ENCODE measurements at regions not wholly inside any gene's neighbourhood (a gene's known extent, or its start where the extent isn't known, plus 50 kb on each side); places are given as distances from the start of the nearest gene placed in this dataset.
A peak's percentile ranks its signal among the peaks of the same experiment; 100 is the strongest.

DNA sequence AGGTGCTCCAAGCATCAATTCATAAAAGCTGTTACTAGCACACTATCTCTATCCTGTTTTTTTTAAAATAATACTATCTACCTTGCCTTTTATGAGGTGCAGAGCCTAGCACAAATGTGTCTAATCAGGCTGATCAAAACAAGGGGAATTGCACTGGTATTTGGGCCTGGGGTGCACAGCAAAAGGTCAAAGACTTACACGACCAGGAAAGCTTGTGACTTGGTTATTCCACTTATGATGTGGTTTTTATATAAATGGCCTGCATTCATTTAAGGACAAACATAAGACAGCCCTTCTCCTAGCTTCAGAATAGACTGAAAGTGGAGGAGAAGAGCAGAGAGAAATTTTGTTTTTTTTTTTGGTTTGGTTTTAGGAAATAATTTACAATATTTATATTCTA is 98.4 kb upstream of the SGIP1 start:
- no peak for DNase-seq (ENCODE audit: low read depth, low spot score)
- Histone ChIP-seq H3K9me3 (ENCODE audit: control insufficient read depth, insufficient read depth, low read length) (peaks cover 10% of the 10 kb centered on the region; the same call in 1 of the 2 replicates), H3K27ac (ENCODE audit: low read depth, low read length) (no peak overlapping the region), H3K4me3 (ENCODE audit: low read depth, low read length) (no peak overlapping the region), H3K27me3 (ENCODE audit: control insufficient read depth, insufficient read depth, low read length) (no peaks in the 10 kb centered on the region)
- TF ChIP-seq, protein P1, sequence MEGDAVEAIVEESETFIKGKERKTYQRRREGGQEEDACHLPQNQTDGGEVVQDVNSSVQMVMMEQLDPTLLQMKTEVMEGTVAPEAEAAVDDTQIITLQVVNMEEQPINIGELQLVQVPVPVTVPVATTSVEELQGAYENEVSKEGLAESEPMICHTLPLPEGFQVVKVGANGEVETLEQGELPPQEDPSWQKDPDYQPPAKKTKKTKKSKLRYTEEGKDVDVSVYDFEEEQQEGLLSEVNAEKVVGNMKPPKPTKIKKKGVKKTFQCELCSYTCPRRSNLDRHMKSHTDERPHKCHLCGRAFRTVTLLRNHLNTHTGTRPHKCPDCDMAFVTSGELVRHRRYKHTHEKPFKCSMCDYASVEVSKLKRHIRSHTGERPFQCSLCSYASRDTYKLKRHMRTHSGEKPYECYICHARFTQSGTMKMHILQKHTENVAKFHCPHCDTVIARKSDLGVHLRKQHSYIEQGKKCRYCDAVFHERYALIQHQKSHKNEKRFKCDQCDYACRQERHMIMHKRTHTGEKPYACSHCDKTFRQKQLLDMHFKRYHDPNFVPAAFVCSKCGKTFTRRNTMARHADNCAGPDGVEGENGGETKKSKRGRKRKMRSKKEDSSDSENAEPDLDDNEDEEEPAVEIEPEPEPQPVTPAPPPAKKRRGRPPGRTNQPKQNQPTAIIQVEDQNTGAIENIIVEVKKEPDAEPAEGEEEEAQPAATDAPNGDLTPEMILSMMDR (IDR thresholded peaks at IDR 0.05; ENCODE audit: low read depth, low read length) = no peak
- POLR2A ChIA-PET = no interaction called here
- CTCF ChIA-PET = interaction anchor here (0.6 to 6.4 kb wide), 18 partner anchors 10 to 1370 kb away, joined by 3 to 54 read pairs (median 4); no protein-coding TSS in a partner anchor

GRCh38 chr1:66436378-66437135 is 97.4 kb upstream of the SGIP1 start:
- Histone ChIP-seq H3K27ac (ENCODE audit: low read depth, low read length) (no peak overlapping the region), H3K9me3 (ENCODE audit: control insufficient read depth, insufficient read depth, low read length) (peaks cover 6% of the 10 kb centered on the region; the same call in 1 of the 2 replicates), H3K27me3 (ENCODE audit: control insufficient read depth, insufficient read depth, low read length) (no peaks in the 10 kb centered on the region), H3K4me3 (ENCODE audit: low read depth, low read length) (no peak overlapping the region)
- ChIA-PET CTCF (interaction anchor here (0.6 to 6.4 kb wide), 26 partner anchors 9 to 477 kb away, joined by 3 to 54 read pairs (median 4); no protein-coding TSS in a partner anchor), POLR2A (interaction anchor here (1.0 kb wide), 1 partner anchor 87 kb away, joined by 3 read pairs; no protein-coding TSS in a partner anchor)
- TF ChIP-seq, protein P1 (IDR thresholded peaks at IDR 0.05; ENCODE audit: low read depth, low read length) = peak; percentile 62
- DNase-seq (ENCODE audit: low read depth, low spot score) = peak; percentile 41

- H3K4me3 ChIP-seq (ENCODE audit: low read depth, low read length) = no peak overlapping the region
- POLR2A ChIA-PET = interaction anchor here (1.0 kb wide), 1 partner anchor 87 kb away, joined by 3 read pairs; no protein-coding TSS in a partner anchor
- TF ChIP-seq, protein P1 (IDR thresholded peaks at IDR 0.05; ENCODE audit: low read depth, low read length) = no peak
- no peak for DNase-seq (ENCODE audit: low read depth, low spot score)
- CTCF ChIA-PET = interaction anchor here (1.0 to 6.4 kb wide), 15 partner anchors 8 to 478 kb away, joined by 3 to 54 read pairs (median 4); no protein-coding TSS in a partner anchor
- H3K27ac ChIP-seq (ENCODE audit: low read depth, low read length) = no peak overlapping the region
- H3K9me3 ChIP-seq (ENCODE audit: control insufficient read depth, insufficient read depth, low read length) = peaks cover under 1% of the 10 kb centered on the region; the same call in 1 of the 2 replicates
- H3K27me3 ChIP-seq (ENCODE audit: control insufficient read depth, insufficient read depth, low read length) = no peaks in the 10 kb centered on the region
These were observed 96.9 kb upstream of the SGIP1 start for GRCh38 chr1:66437136-66437401.

DNA sequence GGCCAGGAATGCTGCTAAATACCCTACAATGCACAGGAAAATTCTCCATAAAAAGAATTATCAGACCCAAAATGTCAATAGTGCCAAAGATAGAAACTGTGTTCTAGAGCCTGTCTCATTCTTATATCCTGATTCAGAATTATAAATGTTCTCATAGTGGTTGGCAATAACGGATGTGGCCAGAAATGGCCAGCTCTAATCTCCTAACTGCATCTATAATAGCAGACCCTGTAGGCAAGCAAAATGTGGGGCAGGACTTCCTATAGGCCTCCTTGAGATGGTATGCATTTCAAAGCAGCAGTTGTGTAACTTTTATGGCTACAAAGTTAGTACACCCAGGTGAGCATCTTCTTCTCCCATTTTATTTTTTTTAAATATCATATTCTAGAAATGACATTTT is 95.9 kb upstream of the SGIP1 start:
- ChIA-PET CTCF (interaction anchor here (1.2 to 6.4 kb wide), 5 partner anchors 7 to 196 kb away, joined by 4 to 54 read pairs (median 7); no protein-coding TSS in a partner anchor), POLR2A (no interaction called here)
- H3K27ac ChIP-seq (ENCODE audit: low read depth, low read length) = no peak overlapping the region
- H3K9me3 ChIP-seq (ENCODE audit: control insufficient read depth, insufficient read depth, low read length) = no peaks in the 10 kb centered on the region
- H3K4me3 ChIP-seq (ENCODE audit: low read depth, low read length) = no peak overlapping the region
- no peaks in the 10 kb centered on the region for H3K27me3 ChIP-seq (ENCODE audit: control insufficient read depth, insufficient read depth, low read length)
- TF ChIP-seq, protein P1 (IDR thresholded peaks at IDR 0.05; ENCODE audit: low read depth, low read length) = no peak
- DNase-seq (ENCODE audit: low read depth, low spot score) = no peak

DNA sequence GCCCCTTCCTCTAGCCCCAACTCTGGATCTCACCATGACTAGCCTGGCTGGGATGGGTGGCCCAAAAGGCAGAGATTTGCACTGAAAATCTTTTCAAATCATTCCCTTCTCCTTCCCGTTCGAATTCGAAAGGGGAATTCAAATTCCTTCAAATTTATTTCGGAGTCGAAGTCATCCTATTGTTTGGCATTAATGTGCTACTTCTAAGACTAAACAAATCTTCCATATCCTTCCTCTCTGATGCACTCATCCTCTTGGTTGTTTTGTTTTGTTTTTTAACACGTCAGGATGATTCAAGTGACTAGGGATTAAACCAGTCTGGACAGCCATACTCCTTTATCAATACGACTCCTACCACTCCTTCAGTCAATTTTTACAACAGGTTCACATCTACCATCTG is 95.5 kb upstream of the SGIP1 start:
- CTCF ChIA-PET = interaction anchor here (1.2 to 6.4 kb wide), 2 partner anchors 7 to 196 kb away, joined by 7 to 54 read pairs; no protein-coding TSS in a partner anchor
- DNase-seq (ENCODE audit: low read depth, low spot score) = no peak
- H3K27ac ChIP-seq (ENCODE audit: low read depth, low read length) = no peak overlapping the region
- POLR2A ChIA-PET = no interaction called here
- TF ChIP-seq, protein P1 (IDR thresholded peaks at IDR 0.05; ENCODE audit: low read depth, low read length) = no peak
- H3K4me3 ChIP-seq (ENCODE audit: low read depth, low read length) = no peak overlapping the region
- H3K27me3 ChIP-seq (ENCODE audit: control insufficient read depth, insufficient read depth, low read length) = no peaks in the 10 kb centered on the region
- H3K9me3 ChIP-seq (ENCODE audit: control insufficient read depth, insufficient read depth, low read length) = no peaks in the 10 kb centered on the region

Measured in AG04450 (cell line).